ENCODE measurements at regions not wholly inside any gene's neighbourhood (a gene's known extent, or its start where the extent isn't known, plus 50 kb on each side); places are given as distances from the start of the nearest gene placed in this dataset.

GRCh38 chr15:96966554-96966953 lies 636.1 kb downstream of the NR2F2 start:
- TF ChIP-seq, protein P1, sequence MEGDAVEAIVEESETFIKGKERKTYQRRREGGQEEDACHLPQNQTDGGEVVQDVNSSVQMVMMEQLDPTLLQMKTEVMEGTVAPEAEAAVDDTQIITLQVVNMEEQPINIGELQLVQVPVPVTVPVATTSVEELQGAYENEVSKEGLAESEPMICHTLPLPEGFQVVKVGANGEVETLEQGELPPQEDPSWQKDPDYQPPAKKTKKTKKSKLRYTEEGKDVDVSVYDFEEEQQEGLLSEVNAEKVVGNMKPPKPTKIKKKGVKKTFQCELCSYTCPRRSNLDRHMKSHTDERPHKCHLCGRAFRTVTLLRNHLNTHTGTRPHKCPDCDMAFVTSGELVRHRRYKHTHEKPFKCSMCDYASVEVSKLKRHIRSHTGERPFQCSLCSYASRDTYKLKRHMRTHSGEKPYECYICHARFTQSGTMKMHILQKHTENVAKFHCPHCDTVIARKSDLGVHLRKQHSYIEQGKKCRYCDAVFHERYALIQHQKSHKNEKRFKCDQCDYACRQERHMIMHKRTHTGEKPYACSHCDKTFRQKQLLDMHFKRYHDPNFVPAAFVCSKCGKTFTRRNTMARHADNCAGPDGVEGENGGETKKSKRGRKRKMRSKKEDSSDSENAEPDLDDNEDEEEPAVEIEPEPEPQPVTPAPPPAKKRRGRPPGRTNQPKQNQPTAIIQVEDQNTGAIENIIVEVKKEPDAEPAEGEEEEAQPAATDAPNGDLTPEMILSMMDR (IDR thresholded peaks at IDR 0.05) = no peak
- TF ChIP-seq POLR2A (IDR thresholded peaks at IDR 0.05) = no peak
